Astrocyte of the cerebellum (primary cell): ENCODE measurements at regions not wholly inside any gene's neighbourhood (a gene's known extent, or its start where the extent isn't known, plus 50 kb on each side); places are given as distances from the start of the nearest gene placed in this dataset.

Source experiments
- DNase-seq: peaks from one replicate; pipeline ENCODE4 v3.0.0-alpha.2; 2011; ENCODE audit warnings: low read depth
- H3K4me3 ChIP-seq: 2 replicates; pipeline ENCODE4 v1.5.1; 2011; ENCODE audit warnings: mild to moderate bottlenecking, low read depth, low read length, moderate library complexity
- CTCF ChIP-seq: IDR thresholded peaks from 2 replicates; pipeline ENCODE4 v1.5.1; 2012; ENCODE audit warnings: low read length, low read depth, moderate library complexity, mild to moderate bottlenecking; ENCODE audit errors: missing control alignments
- in situ Hi-C: cut with HindIII; loops from 2 replicates; pipeline ENCODE4 v1.10.0; 2017; ENCODE audit warnings: low sequenced_read_pairs

GRCh38 chr4:130568746-130569145 lies 1472.8 kb downstream of the C4orf33 start:
- no peak for DNase-seq
- in situ Hi-C loops = no loop called here
- no peak overlapping the region for H3K4me3 ChIP-seq
- TF ChIP-seq CTCF = no peak

- in situ Hi-C loops = no loop called here
- TF ChIP-seq CTCF = no peak
- no peak for DNase-seq
- H3K4me3 ChIP-seq = no peak overlapping the region
Observed at GRCh38 chr4:130573742-130574141, 1477.8 kb downstream of the C4orf33 start.

- TF ChIP-seq CTCF = no peak
- in situ Hi-C loops = no loop called here
Observed at GRCh38 chr4:130574215-130574614, 1478.3 kb downstream of the C4orf33 start.

GRCh38 chr4:130576218-130576617 lies 1480.3 kb downstream of the C4orf33 start:
- TF ChIP-seq CTCF = no peak
- DNase-seq = no peak
- in situ Hi-C loops = no loop called here

More at GRCh38 chr4:130574215-130574614, 1478.3 kb downstream of the C4orf33 start:
- H3K4me3 ChIP-seq = no peak overlapping the region
- no peak for DNase-seq

GRCh38 chr4:130591091-130591490 lies 1495.1 kb downstream of the C4orf33 start:
- in situ Hi-C loops = no loop called here
- DNase-seq = no peak
- H3K4me3 ChIP-seq = no peak overlapping the region
- TF ChIP-seq CTCF = no peak

More at GRCh38 chr4:130576218-130576617, 1480.3 kb downstream of the C4orf33 start:
- no peak overlapping the region for H3K4me3 ChIP-seq

- TF ChIP-seq CTCF = no peak
- in situ Hi-C loops = no loop called here
- no peak for DNase-seq
- no peak overlapping the region for H3K4me3 ChIP-seq
Observed at GRCh38 chr4:130600706-130601105, 1504.8 kb downstream of the C4orf33 start.

- H3K4me3 ChIP-seq = no peak overlapping the region
- no peak for TF ChIP-seq CTCF
- in situ Hi-C loops = no loop called here
- no peak for DNase-seq
Observed at GRCh38 chr4:130603043-130603442, 1507.1 kb downstream of the C4orf33 start.
